NB4 (cell line): ENCODE measurements at regions not wholly inside any gene's neighbourhood (a gene's known extent, or its start where the extent isn't known, plus 50 kb on each side); places are given as distances from the start of the nearest gene placed in this dataset.

Experiments
- CTCF ChIP-seq: IDR thresholded peaks from one replicate; pipeline ENCODE4 v1.5.1; 2012; ENCODE audit warnings: low read depth, low read length
- MYC ChIP-seq: IDR thresholded peaks from 2 replicates; pipeline ENCODE4 v1.6.1; 2011; ENCODE audit warnings: low read depth, low read length

GRCh38 chrX:13440176-13440575 is 120.3 kb upstream of the ATXN3L start:
- TF ChIP-seq CTCF: no peak
- no peak for TF ChIP-seq MYC
